Testis (tissue), 2 donors: ENCODE measurements at regions not wholly inside any gene's neighbourhood (a gene's known extent, or its start where the extent isn't known, plus 50 kb on each side); places are given as distances from the start of the nearest gene placed in this dataset.

ENCODE experiments used
- CTCF ChIP-seq, 3 experiments: fragments of 450-650 bp in 2 of 3; fragments of 200-600 bp in 1 of 3; sonication (generic) in 1 of 3; IDR thresholded peaks; one replicate each; pipeline ENCODE4 v1.5.1; 2016 to 2019; ENCODE audit warnings: antibody characterized with exemption in 3 of 3, mild to moderate bottlenecking in 2 of 3, moderate library complexity in 1 of 3
- POLR2A ChIP-seq: fragments of 450-650 bp; IDR thresholded peaks from one replicate; pipeline ENCODE4 v1.6.1; 2017; ENCODE audit warnings: antibody characterized with exemption, mild to moderate bottlenecking, moderate library complexity

- TF ChIP-seq CTCF (IDR thresholded peaks at IDR 0.05): no peak
- TF ChIP-seq POLR2A: no peak
Measured at GRCh38 chr2:3122525-3122924, 255.1 kb downstream of the EIPR1 start.
